Activated T-cell treated with anti-CD3 and anti-CD28 coated beads for 4 hours (primary cell): ENCODE measurements at regions not wholly inside any gene's neighbourhood (a gene's known extent, or its start where the extent isn't known, plus 50 kb on each side); places are given as distances from the start of the nearest gene placed in this dataset.
"Not testable (repeated sequence)": the region's sequence is repeated elsewhere in the genome, so short reads cannot be mapped to it uniquely, and the experiment has no call there.

Experiments used
- DNase-seq: peaks from one replicate; pipeline ENCODE4 v3.0.0-alpha.2; 2020

DNA sequence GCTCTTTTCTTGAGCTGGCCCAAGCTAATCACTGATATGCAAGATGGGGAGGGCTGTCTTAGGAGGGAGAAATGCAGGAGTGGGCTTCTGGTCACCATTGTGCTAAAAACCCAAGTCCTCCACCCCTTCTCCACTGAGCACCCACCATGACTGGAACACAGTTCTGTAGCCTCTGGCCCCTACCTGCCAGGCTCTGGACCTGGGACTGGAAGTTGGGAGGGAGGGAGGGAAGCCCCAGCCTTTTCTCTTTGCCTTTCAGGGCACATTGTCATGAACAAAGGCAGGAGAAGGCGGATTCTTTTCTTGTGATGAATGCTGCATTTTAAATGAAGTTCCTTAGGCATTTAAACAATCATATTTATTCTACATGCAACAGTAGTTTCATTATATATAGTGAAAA is 559.1 kb upstream of the TRPC7 start:
- no peak for DNase-seq

DNA sequence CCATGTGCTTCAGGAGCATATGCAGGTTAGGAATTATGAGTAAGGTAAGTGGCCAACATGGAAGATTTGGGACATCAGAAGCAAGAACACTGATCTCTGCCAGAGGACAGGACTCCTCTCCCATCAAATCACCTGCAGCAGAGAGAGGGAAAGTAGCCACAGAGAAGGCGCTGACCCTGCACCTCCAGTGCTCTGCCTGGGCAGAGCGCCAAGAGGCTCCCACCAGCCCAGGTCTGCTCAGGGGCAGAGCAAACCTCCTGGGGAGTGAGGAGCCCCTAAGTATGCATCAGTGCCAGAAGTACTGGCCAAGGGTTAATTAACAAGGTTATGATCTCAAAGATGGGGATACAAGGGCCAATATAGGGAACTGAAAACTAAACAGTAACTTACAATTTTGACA is 545.3 kb upstream of the TRPC7 start:
- no peak for DNase-seq

DNA sequence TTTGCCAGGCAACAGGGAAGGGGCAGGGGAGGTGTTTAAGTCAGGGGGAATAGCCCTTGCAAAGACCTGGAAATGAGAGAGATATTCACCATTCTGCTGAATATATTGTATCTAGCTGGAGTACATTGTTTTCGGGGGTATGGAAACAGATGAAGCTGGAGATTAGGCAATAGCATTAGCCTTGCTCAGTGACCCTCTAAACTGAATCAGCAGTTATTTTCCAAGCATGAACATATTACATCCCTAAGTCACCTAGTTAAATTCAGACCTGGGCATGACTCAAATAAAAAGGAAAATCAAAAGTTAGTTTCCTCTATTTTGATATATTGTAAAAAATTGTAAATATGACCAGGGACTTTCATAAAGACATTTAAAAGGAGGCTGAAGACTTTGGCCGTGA is 544.6 kb upstream of the TRPC7 start:
- DNase-seq = no peak

DNA sequence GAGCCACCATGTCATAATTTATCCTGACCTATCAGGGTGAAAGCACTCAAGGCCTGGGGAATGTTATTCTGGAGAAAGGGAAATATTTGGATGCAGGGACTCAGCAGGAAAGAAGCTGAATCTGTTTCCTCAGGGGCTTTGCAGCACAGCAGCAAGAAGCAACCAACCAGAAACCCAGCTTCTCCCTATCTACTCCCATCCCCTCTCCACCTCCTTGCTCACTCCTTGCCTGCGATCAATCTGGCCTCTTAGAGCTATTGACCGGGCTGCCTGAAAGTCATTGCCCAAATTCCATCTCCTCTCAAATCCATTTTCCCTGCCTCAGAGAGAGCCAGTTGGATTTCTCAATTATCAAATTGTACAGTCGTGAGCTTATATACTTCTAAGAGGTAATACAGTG is 542.0 kb upstream of the TRPC7 start:
- DNase-seq = no peak

DNA sequence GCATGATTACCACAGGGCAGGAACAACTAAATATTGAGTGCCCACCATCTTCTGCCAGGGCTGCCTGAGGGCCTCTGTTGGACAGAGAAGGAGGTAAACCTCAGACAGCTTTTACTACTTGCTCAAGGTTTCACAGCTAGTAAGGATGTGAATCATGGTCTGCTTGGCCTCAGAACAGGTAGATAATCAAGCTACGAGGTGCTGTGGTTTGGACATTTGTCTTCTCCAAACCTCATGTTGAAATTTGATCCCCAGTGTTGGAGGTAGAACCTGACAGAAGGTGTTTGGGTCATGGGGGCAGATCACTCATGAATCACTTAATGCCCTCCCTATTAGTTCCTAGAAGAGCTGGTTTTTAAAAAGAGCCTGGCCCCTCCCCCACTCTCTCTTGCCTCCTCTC is 541.2 kb upstream of the TRPC7 start:
- DNase-seq = no peak

DNA sequence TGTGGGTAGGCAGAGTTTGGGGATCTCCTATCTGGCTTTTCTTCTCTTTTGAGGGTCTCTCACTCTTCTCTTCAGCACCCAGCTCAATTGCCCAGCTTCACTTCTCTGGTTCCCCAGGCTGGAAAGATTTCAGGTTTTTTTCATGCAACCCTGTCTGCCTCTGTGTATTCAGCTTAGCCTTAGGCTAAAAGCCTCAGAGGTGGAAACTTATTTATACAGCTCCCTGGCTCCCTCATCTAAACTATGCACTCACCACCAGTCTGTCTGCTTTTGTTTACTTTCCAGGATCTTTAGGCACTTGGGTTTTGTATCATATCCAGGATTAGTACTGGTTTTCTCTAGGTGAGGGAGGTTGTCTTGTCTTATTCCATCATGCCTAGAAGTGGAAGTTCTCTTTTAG is 540.2 kb upstream of the TRPC7 start:
- DNase-seq = no peak

DNA sequence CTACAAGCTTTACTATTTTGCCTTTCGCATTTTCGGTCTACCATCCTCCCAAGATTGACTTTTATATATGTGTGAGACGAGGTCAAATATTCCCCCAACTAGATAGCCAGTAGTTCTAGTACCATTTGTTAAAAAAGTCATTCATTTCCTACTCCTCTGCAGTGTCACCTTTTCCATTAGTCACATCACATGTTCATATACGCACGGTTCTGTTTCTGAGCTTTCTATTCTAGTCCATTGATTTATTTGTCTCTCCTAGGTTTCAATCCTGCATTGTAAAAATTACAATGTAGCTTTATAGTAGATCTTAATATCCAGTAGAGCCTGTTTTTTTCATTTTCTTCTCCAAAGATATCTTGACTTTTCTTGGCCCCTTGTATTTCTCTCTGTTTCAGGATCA is 528.7 kb upstream of the TRPC7 start:
- DNase-seq = no peak

DNA sequence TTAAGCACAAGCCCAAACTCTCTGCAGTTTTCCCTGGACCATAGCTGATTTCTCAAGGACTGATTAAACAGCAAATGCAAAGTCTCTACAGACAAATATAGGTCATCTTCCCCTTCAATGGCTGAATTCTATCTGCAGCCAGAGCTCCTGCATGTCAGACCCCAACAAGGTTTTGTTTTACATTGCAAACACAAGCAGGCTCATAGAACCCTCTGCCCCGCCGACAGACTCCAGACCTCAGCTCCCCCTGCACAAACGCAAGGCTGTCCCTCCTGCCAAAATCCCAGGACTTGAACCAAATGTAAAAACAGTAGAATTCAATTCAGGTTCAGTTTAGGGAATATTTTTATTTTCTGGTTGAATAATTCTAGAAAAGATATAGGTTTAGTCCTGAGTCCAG is 526.7 kb upstream of the TRPC7 start:
- DNase-seq = no peak

DNA sequence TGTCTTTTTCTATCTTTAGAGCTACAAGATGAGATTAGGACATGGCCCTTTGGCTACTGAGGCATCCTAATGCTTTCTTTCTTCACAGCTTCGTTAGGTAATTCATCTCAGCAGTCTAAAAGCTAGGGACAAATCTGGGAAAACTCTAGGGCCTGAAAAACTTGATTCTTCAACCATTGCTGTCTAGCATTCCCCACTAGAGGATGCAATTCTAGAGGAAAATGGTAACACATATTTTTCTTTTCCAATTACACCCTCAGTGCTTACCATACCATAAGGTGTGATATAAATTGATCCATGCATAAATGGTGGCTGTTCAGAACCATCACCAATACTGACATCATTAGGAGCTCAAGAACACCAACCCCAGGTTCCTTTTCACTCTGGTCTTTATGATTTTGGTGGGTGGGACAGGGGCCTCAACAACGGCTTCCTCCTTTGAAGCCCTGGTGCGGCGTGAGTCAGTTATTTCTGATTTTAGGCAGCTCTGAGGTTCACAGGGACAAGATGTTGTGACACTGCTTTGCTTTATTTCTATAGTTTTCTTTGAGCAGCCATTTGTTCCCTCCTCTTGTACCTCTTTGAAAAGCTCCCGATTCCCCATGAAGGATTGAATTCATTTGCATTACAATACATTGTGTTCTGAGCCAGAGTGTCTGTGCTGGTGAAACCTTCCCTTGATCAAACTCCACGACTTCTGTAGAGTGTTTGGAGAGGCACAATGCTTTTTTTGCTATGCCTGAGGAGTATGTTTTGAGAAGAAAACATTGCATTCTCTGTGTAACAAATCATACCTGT is 526.0 kb upstream of the TRPC7 start:
- DNase-seq = no peak

DNA sequence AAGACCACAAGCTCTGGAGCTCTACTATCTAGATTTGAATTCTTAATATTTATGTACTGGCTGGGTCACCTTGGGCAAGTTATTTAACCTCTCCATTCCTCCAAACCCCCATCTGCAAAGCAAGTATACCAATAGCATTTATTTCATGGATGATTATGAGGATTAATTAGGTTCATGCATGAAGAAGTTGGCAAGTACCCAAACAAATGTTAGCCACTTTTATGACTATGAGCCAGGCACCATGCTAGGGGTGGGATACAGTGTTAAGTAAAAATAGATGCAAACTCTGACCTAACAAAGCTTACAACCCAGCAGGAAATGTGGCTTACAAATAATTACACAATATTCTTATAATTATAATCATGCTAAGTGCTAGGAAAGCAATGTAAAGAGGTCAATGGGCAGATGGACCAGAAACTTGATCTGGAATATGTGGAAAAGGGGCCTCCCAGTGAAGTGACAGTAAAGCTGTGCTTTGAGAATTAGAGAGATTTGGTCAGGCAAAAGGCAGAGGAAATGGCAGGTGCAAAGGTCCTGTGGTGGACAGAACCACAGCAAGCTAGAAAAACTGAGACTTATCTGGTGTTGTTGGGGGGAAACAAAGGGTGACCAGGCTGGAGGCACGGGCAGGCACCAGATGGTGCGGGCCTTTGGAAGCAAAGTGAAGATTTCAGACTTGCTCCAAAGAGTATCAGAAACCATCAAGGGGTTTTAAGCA is 525.2 kb upstream of the TRPC7 start:
- DNase-seq = no peak

DNA sequence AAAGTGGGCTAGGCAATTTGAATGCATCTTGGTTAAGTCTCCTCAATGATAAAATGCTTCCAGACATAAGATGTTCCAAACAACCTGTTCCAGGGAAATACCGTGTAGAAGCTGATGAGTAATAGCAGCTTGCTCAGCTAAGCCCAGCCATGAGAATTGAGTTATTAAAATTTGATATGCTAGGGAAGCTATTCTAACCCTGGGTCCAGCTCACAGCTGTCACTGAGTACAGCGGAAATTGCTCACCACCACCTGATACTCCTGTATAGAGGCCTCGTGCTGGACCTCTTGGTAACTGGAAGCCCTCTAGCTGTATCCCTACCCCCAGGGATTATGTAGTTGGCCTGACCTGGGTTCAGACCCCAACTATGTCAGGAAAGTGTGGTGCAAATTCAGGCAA is 521.3 kb upstream of the TRPC7 start:
- no peak for DNase-seq

DNA sequence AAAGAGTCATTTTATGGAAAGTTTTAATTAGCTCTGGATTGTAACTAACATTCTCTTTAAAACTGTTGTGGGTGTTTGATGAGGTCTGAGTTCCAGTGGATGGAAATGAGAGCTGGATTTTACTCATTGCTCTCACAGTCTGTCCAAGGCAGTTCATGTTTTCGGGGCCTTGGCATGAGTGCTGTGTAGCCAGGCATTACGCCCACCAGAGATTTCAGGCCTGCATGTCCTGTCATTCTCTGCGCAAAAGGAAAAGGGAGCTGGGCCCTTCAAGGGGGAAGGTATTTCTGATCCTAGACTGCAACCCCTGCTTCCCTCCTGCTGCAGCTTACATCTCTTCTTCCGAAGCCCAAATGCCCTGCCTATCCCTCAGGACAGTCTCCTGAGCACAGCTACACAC is 499.6 kb upstream of the TRPC7 start:
- DNase-seq = no peak

DNA sequence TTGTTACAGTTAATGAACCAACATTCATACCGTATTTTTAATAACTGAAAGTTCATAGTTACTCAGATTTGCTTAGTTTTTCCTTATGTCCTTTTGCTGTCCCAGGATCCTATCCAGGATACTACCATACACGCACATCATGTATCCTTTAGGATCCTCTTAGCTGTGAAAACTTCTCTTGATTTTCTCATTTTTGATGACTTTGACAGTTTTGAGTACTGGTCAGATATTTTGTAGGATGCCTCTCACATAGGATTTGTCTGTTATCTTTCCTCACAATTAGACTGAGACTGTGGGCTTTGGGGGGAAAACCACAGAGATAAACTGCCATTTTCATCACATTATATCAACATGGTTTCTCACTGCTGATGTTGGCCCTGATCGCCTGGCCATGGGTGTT is 491.3 kb upstream of the TRPC7 start:
- no peak for DNase-seq

DNA sequence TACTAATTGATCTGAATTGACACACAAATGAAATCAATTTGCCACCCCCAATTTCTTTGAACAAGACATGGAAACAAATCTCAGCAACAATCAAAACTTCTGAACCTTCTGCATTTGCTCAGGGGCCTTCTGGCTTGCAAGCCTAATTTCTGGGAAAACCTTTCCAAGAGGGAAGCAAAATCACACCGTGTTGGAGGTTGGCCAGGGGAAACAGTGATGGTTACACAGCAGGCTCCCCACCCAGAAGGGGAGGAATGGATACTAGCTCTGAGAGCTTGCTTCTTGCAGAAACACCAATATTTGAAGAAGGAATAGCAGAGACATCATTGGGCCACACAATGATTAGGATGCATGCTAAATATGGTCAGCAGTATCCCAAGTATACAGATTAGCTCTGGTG is 488.6 kb upstream of the TRPC7 start:
- DNase-seq = no peak

DNA sequence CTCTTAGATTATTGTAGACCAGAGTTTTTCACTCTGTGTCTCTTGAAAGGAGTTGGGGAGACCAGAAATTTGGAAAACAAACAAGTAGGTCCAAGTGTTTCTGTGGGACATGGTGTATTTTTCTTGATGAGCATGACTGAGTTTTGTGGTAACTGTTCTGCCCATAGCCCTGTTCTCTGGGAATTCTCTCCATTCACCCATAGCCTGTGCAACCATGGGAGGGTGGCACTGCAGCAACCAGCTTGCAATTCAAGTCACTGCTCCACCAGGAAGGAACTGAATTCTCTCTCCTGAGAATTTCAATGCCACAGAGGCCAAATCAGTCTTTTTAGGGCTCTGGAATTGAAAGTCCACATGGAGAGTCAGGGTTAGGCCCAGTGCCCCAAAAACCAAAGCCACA is 475.3 kb upstream of the TRPC7 start:
- DNase-seq = no peak

DNA sequence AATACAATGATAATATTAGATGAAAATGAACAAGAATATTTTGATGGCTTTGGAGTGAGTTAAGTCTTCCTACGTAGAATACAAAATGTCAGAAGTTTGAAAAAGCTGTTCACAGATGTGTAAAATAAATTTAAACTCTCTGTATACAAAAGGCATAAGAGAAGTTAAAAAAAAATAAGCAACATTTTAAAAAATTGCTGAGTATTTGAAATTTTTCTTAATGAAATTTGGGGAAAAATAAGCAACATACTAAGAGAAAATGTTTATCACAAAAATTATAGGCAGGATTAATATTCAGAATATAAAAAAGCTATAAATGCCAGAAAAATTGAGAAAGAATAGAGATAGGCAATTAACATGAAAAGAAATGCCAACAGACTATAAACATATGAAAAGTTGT is 470.7 kb upstream of the TRPC7 start:
- no peak for DNase-seq

DNA sequence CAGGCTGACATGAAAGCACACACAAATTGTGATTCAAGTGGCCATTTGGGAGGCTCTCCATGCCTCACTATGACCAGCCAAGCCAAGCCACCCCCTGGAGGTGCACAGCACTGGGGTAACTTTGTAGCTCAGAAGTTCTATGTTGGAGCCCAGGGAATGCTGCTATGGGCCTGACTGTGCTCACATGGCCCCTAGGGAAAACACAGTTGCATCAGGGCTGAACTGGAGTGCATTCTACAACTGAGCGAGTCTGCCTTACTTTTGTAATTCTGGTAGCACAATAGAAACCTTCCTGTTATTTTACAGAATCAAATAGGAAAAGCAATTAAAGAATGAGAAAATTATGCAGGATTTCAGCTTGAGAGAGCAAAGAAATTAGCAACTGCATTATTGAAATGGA is 455.5 kb upstream of the TRPC7 start:
- no peak for DNase-seq

DNA sequence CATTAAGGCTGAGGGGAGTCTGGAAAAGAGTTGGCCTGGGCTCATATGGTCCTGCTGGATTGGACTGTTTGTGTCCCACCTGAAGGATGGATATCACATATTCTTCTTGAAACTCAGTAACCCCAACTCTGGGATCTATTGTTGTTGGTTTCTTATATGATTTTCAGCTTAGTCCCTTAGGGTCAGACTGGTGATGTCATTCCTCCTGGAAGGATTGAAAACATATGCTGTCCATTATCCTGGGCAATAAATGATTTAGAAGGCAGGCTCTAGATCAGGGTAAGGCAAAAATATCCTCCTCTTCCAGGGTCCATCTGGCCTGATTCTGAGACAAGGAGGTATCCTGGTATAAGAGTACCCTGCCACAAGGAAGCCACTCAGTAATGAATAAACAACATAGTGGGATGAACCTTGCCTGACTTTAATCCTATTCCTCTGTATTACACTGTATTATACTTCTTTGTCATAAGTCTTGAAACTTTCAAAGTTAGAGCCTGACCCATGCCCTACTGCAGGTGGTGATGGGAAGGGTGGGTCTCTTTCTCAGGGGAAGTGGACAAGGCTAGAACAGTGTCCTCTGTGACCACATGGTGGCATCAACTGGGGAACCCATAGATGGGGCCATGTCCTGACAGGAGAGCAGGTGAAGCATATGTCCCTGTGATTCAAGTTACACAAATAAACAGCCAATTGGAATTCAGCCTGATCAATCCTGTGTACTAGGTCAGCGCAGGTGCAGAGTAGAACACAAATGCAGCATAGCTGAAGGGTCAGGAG is 454.4 kb upstream of the TRPC7 start:
- no peak for DNase-seq

DNA sequence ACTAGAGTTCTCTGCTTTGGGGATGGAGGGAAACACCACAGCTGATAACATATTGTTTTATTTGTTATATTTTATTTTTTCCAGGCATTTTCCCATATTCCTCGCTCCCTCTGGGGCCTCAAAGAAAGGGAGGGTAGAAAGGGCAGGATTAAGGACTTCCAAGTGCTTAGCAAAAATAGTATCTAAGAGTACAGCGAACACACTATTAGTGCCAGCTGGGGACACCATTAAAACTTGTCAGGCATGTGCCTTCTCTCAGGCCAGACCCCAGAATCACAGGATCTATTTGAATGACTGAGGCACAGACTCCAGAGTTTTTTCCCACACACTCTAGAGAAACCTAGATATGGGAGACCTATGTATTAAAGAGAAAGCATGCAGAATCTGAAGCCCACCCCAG is 451.0 kb upstream of the TRPC7 start:
- DNase-seq = no peak

DNA sequence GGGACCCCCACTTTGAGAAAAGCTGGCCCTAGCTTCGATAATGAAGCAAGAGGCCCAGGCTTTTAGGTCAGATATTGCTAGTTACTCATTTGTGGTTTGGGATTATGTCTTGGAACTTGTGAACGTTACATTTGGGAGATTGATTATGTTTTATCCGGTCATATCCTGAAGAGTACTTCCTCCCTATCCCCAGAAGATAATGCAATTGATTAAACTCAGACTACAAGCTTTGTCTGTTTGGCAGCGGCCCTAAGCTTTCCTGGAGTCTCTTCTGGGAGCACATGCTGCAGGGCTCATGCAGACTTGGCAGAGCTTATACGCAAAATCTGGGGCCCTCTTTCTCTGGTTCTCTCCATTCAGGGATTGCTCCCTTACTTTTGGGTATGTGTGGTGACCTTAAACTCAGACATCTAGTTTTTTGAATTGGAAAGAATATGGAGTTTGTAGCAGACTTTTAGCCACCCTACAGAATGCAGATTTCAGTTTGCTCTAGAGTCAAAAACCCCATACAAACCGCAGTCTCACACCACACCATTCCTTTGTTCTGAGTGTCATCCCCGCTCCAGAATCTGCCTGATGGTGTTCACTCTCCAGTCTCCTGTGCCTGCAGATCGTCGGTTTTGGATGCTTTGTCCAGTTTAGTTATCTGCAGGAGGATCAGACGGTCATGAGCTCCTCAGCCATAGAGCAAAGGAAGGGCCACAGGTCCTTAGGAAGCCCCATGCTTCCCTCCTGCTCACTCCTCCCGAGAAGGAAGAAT is 449.5 kb upstream of the TRPC7 start:
- no peak for DNase-seq

DNA sequence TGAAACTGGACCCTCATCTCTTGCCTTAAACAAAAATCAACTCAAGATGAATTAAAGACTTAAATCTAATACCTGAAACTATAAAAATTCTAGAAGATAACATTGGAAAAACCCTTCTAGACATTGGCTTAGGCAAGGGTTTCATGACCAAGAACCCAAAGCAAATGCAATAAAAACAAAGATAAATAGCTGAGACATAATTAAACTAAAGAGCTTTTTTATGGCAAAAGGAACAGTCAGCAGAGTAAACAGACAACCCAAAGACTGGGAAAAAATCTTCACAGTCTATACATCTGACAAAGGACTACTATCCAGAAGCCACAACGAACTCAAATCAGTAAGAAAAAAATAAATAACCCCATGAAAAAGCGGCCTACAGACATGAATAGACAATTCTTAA is 446.9 kb upstream of the TRPC7 start:
- DNase-seq = not testable (repeated sequence)

DNA sequence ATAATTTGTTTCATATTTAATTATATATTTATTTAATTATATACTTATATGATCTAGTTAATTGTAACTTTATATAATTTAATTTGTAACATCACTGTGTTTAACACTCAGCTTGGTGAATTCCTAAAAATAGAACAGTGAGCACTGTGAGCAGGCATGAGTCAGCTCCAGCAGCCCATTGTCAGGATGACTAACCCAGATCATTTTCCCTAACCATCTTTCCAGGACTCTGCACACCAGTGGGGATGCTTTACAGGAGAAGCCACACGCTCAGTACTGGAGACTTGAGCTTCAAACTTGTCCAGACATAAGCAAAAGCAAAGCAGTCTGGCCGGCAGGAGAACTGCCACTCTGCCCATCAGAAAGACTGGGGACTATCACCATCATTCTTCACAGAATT is 446.2 kb upstream of the TRPC7 start:
- no peak for DNase-seq

DNA sequence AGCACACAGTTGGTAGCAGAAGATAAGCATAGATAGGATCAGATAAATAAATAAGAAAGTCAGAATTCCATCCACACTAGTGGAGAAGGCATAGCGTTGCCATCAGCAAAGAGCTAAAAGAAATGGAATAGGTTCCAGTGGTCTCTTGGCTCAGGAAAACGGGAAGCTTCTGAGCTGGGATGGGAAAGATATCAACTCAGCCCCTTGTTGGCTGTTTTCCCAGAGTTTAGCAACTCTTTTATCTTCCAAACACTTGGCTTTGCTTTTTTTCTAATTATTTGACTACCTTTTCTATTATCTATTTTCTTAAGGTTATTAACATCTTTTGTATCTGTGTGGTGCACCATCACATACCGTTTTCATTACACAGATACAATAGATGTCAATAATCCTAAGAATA is 445.7 kb upstream of the TRPC7 start:
- DNase-seq = no peak
